NT2/D1 (cell line): ENCODE measurements at regions not wholly inside any gene's neighbourhood (a gene's known extent, or its start where the extent isn't known, plus 50 kb on each side); places are given as distances from the start of the nearest gene placed in this dataset.

ENCODE experiments used
- SUZ12 ChIP-seq: IDR thresholded peaks from 2 replicates; pipeline ENCODE4 v1.6.1; 2011; ENCODE audit not compliant: insufficient read length, insufficient read depth; ENCODE audit errors: extremely low read depth
- YY1 ChIP-seq: IDR thresholded peaks from 2 replicates; pipeline ENCODE4 v1.6.1; 2011; ENCODE audit not compliant: insufficient read length, insufficient read depth
- ZNF274 ChIP-seq: IDR thresholded peaks from 2 replicates; pipeline ENCODE4 v1.6.1; 2011; ENCODE audit warnings: mild to moderate bottlenecking, low read depth, low read length

GRCh38 chr5:27267209-27267824 lies 228.9 kb upstream of the CDH9 start:
- TF ChIP-seq SUZ12 (no peak), ZNF274 (no peak), YY1 (no peak)
